Ascending aorta (tissue), 2 donors: ENCODE measurements at regions not wholly inside any gene's neighbourhood (a gene's known extent, or its start where the extent isn't known, plus 50 kb on each side); places are given as distances from the start of the nearest gene placed in this dataset.

Experiments used
- DNase-seq, 2 donors: peaks; one replicate each; pipeline ENCODE4 v3.0.0-alpha.2; 2019; ENCODE audit warnings: low spot score in 2 of 2
- H3K27ac ChIP-seq, 2 donors: fragments of 200-600 bp; sonication (generic); one replicate each; pipeline ENCODE4 v1.5.1; 2016 to 2017; ENCODE audit warnings: mild to moderate bottlenecking in 1 of 2
- H3K27me3 ChIP-seq: fragments of 200-600 bp; sonication (generic); one replicate; pipeline ENCODE4 v1.5.1; 2017
- H3K36me3 ChIP-seq, 2 donors: fragments of 200-600 bp; sonication (generic); one replicate each; pipeline ENCODE4 v1.5.1; 2016
- H3K4me1 ChIP-seq, 2 donors: fragments of 200-600 bp; sonication (generic); one replicate each; pipeline ENCODE4 v1.5.1; 2016 to 2017; ENCODE audit warnings: mild to moderate bottlenecking in 1 of 2
- H3K4me3 ChIP-seq, 2 donors: fragments of 200-600 bp; sonication (generic); one replicate each; pipeline ENCODE4 v1.5.1; 2016 to 2017; ENCODE audit warnings: mild to moderate bottlenecking in 1 of 2
- H3K9me3 ChIP-seq, 2 donors: fragments of 200-600 bp; sonication (generic); one replicate each; pipeline ENCODE4 v1.5.1; 2016
- CTCF ChIP-seq, 3 experiments: fragments of 200-600 bp in 2 of 3; fragments of 450-650 bp in 1 of 3; sonication (generic) in 2 of 3; IDR thresholded peaks; one replicate each; pipeline ENCODE4 v1.5.1; 2016 to 2019; ENCODE audit warnings: antibody characterized with exemption in 3 of 3, mild to moderate bottlenecking in 1 of 3, moderate library complexity in 1 of 3
- intact Hi-C: fragments of 100-400 bp; cut with DNase I; formaldehyde crosslinking; loops from one replicate; pipeline ENCODE4 v1.15.1; 2023

GRCh38 chr20:51079488-51079887 is 56.6 kb upstream of the KCNG1 start:
- H3K36me3 ChIP-seq, result no peaks in the 10 kb centered on the region
- no peak for TF ChIP-seq CTCF (IDR thresholded peaks at IDR 0.05)
- no peak for DNase-seq
- intact Hi-C loops, result no loop called here
- no peaks in the 10 kb centered on the region for H3K9me3 ChIP-seq
- no peaks in the 10 kb centered on the region for H3K27me3 ChIP-seq
- no peak overlapping the region for H3K27ac ChIP-seq
- H3K4me1 ChIP-seq, result no peaks in the 10 kb centered on the region
- no peak overlapping the region for H3K4me3 ChIP-seq

- no peaks in the 10 kb centered on the region for H3K9me3 ChIP-seq
- TF ChIP-seq CTCF (IDR thresholded peaks at IDR 0.05), result no peak
- DNase-seq, result no peak
- no peaks in the 10 kb centered on the region for H3K27me3 ChIP-seq
- H3K4me3 ChIP-seq, result no peak overlapping the region
- intact Hi-C loops, result no loop called here
- no peaks in the 10 kb centered on the region for H3K36me3 ChIP-seq
- no peak overlapping the region for H3K27ac ChIP-seq
- no peaks in the 10 kb centered on the region for H3K4me1 ChIP-seq
Measured at GRCh38 chr20:51077686-51078060, 54.8 kb upstream of the KCNG1 start.

GRCh38 chr20:51076786-51077685 is 54.1 kb upstream of the KCNG1 start:
- Histone ChIP-seq H3K4me3 (no peak overlapping the region), H3K9me3 (no peaks in the 10 kb centered on the region), H3K27me3 (no peaks in the 10 kb centered on the region), H3K36me3 (no peaks in the 10 kb centered on the region), H3K27ac (no peak overlapping the region), H3K4me1 (no peaks in the 10 kb centered on the region)
- no peak for DNase-seq
- intact Hi-C loops, result no loop called here
- TF ChIP-seq CTCF (IDR thresholded peaks at IDR 0.05), result no peak

GRCh38 chr20:51074062-51074461 is 51.2 kb upstream of the KCNG1 start:
- H3K36me3 ChIP-seq, result no peaks in the 10 kb centered on the region

More at GRCh38 chr20:51074062-51074461, 51.2 kb upstream of the KCNG1 start:
- TF ChIP-seq CTCF (IDR thresholded peaks at IDR 0.05), result no peak
- Histone ChIP-seq H3K4me3 (no peak overlapping the region), H3K9me3 (no peaks in the 10 kb centered on the region), H3K4me1 (no peaks in the 10 kb centered on the region), H3K27me3 (no peaks in the 10 kb centered on the region), H3K27ac (no peak overlapping the region)
- intact Hi-C loops, result no loop called here
- no peak for DNase-seq
